HuH-7.5 (cell line): ENCODE measurements at regions not wholly inside any gene's neighbourhood (a gene's known extent, or its start where the extent isn't known, plus 50 kb on each side); places are given as distances from the start of the nearest gene placed in this dataset.

Experiments
- DNase-seq: peaks from one replicate; pipeline ENCODE4 v3.0.0; 2011; ENCODE audit warnings: low spot score

- DNase-seq: no peak
Observed at GRCh38 chr1:23639460-23640095, 52.0 kb upstream of the RPL11 start.

GRCh38 chr1:23638786-23639241, 52.8 kb upstream of the RPL11 start:
- no peak for DNase-seq

- DNase-seq: no peak
Observed at GRCh38 chr1:23638188-23638619, 53.4 kb upstream of the RPL11 start.

GRCh38 chr1:23636009-23636408, 55.6 kb upstream of the RPL11 start:
- DNase-seq: no peak

GRCh38 chr1:23634840-23635651, 56.6 kb upstream of the RPL11 start:
- DNase-seq: peak; percentile 81

- DNase-seq: no peak
Observed at GRCh38 chr1:23634518-23634839, 57.1 kb upstream of the RPL11 start.

GRCh38 chr1:23632479-23633160, 59.0 kb upstream of the RPL11 start:
- DNase-seq: no peak

GRCh38 chr1:23629708-23630290, 61.8 kb upstream of the RPL11 start:
- no peak for DNase-seq

GRCh38 chr1:23628951-23629387, 62.6 kb upstream of the RPL11 start:
- DNase-seq: no peak

- DNase-seq: no peak
Observed at GRCh38 chr1:23627069-23627735, 64.4 kb upstream of the RPL11 start.

GRCh38 chr1:23625929-23626535, 65.6 kb upstream of the RPL11 start:
- no peak for DNase-seq

- no peak for DNase-seq
Observed at GRCh38 chr1:23625459-23625858, 66.1 kb upstream of the RPL11 start.

- no peak for DNase-seq
Observed at GRCh38 chr1:23624440-23624839, 65.1 kb upstream of the ID3 start.

GRCh38 chr1:23622284-23622683, 63.0 kb upstream of the ID3 start:
- DNase-seq: no peak

GRCh38 chr1:23620605-23621004, 61.3 kb upstream of the ID3 start:
- DNase-seq: no peak

GRCh38 chr1:23619299-23620188, 60.2 kb upstream of the ID3 start:
- no peak for DNase-seq

GRCh38 chr1:23618586-23619083, 59.3 kb upstream of the ID3 start:
- DNase-seq: no peak

- DNase-seq: no peak
Observed at GRCh38 chr1:23617084-23617521, 57.8 kb upstream of the ID3 start.

GRCh38 chr1:23616292-23616824, 57.1 kb upstream of the ID3 start:
- no peak for DNase-seq

GRCh38 chr1:23615852-23616251, 56.6 kb upstream of the ID3 start:
- DNase-seq: no peak
